HEK293 (cell line): ENCODE measurements at regions not wholly inside any gene's neighbourhood (a gene's known extent, or its start where the extent isn't known, plus 50 kb on each side); places are given as distances from the start of the nearest gene placed in this dataset.

ENCODE experiments used
- CTCF ChIP-seq: fragments of 450-650 bp; formaldehyde crosslinking; IDR thresholded peaks from 2 replicates; pipeline ENCODE4 v1.5.1; 2016; ENCODE audit warnings: missing biosample characterization, missing genetic modification characterization
- GLIS2 ChIP-seq: fragments of 450-650 bp; formaldehyde crosslinking; IDR thresholded peaks from 2 replicates; pipeline ENCODE4 v1.5.1; 2016; ENCODE audit warnings: missing biosample characterization, missing genetic modification characterization
- REST ChIP-seq: fragments of 450-650 bp; formaldehyde crosslinking; IDR thresholded peaks from 2 replicates; pipeline ENCODE4 v1.5.1; 2016; ENCODE audit warnings: missing biosample characterization, missing genetic modification characterization
- YY1 ChIP-seq: fragments of 450-650 bp; formaldehyde crosslinking; IDR thresholded peaks from 2 replicates; pipeline ENCODE4 v1.5.1; 2018; ENCODE audit warnings: missing biosample characterization, missing genetic modification characterization
- ZBTB44 ChIP-seq: fragments of 450-650 bp; IDR thresholded peaks from 2 replicates; pipeline ENCODE4 v1.5.1; 2018; ENCODE audit warnings: missing biosample characterization, mild to moderate bottlenecking, missing genetic modification characterization
- ZNF114 ChIP-seq: fragments of 450-650 bp; formaldehyde crosslinking; IDR thresholded peaks from 2 replicates; pipeline ENCODE4 v1.5.0; 2017; ENCODE audit warnings: missing biosample characterization, missing genetic modification characterization
- ZNF146 ChIP-seq: fragments of 450-650 bp; formaldehyde crosslinking; IDR thresholded peaks from 2 replicates; pipeline ENCODE4 v1.5.1; 2016; ENCODE audit warnings: missing biosample characterization, missing genetic modification characterization
- ZNF174 ChIP-seq: fragments of 450-650 bp; formaldehyde crosslinking; IDR thresholded peaks from 2 replicates; pipeline ENCODE4 v1.5.0; 2017; ENCODE audit warnings: missing biosample characterization, mild to moderate bottlenecking, missing genetic modification characterization
- ZNF175 ChIP-seq: fragments of 450-650 bp; formaldehyde crosslinking; IDR thresholded peaks from 2 replicates; pipeline ENCODE4 v1.5.1; 2016; ENCODE audit warnings: missing biosample characterization, missing genetic modification characterization
- ZNF449 ChIP-seq: fragments of 450-650 bp; formaldehyde crosslinking; IDR thresholded peaks from 2 replicates; pipeline ENCODE4 v1.5.1; 2017; ENCODE audit warnings: missing biosample characterization, mild to moderate bottlenecking, missing genetic modification characterization, moderate library complexity
- ZNF623 ChIP-seq: fragments of 450-650 bp; formaldehyde crosslinking; IDR thresholded peaks from 2 replicates; pipeline ENCODE4 v1.5.1; 2016; ENCODE audit warnings: missing biosample characterization, missing genetic modification characterization
- ZNF777 ChIP-seq: fragments of 450-650 bp; formaldehyde crosslinking; IDR thresholded peaks from 2 replicates; pipeline ENCODE4 v1.5.1; 2017; ENCODE audit warnings: missing biosample characterization, missing genetic modification characterization, borderline replicate concordance
- ZNF792 ChIP-seq: fragments of 450-650 bp; formaldehyde crosslinking; IDR thresholded peaks from 2 replicates; pipeline ENCODE4 v1.5.1; 2016; ENCODE audit warnings: missing biosample characterization, missing genetic modification characterization
- ZSCAN16 ChIP-seq: fragments of 450-650 bp; formaldehyde crosslinking; IDR thresholded peaks from 2 replicates; pipeline ENCODE4 v1.5.1; 2016; ENCODE audit warnings: missing biosample characterization, missing genetic modification characterization

GRCh38 chr3:73846951-73847350 lies 222.2 kb upstream of the PDZRN3 start:
- TF ChIP-seq CTCF (tag by site-specific recombination) (no peak), ZNF114 (tag by site-specific recombination) (no peak), YY1 (tag by site-specific recombination) (no peak), ZNF146 (tag by site-specific recombination) (no peak), ZNF623 (tag by site-specific recombination) (no peak), ZNF449 (tag by site-specific recombination) (no peak), ZBTB44 (no peak), ZNF777 (tag by site-specific recombination) (no peak), REST (tag by site-specific recombination) (no peak), GLIS2 (tag by site-specific recombination) (no peak), ZNF174 (no peak), ZNF792 (tag by site-specific recombination) (no peak), ZSCAN16 (no peak), ZNF175 (tag by site-specific recombination) (no peak)
